ENCODE measurements at regions not wholly inside any gene's neighbourhood (a gene's known extent, or its start where the extent isn't known, plus 50 kb on each side); places are given as distances from the start of the nearest gene placed in this dataset.

GRCh38 chr18:47513614-47514013, 262.2 kb upstream of the SKOR2 start:
- Histone ChIP-seq H3K9me2 (ENCODE audit: low read depth, low read length) (no peaks in the 10 kb centered on the region), H3K27me3 (ENCODE audit: insufficient read depth, low read length) (no peaks in the 10 kb centered on the region), H3K36me3 (ENCODE audit: insufficient read depth, low read length) (no peaks in the 10 kb centered on the region), H3K4me1 (ENCODE audit: insufficient read depth, low read length, severe bottlenecking) (no peaks in the 10 kb centered on the region), H3K4me3 (ENCODE audit: low read depth, low read length, poor library complexity, severe bottlenecking) (no peak overlapping the region), H4K20me1 (ENCODE audit: insufficient read depth, low read length) (no peaks in the 10 kb centered on the region), H3K4me2 (ENCODE audit: low read length) (no peak overlapping the region), H3K27ac (ENCODE audit: low read depth, low read length, poor library complexity, severe bottlenecking) (no peak overlapping the region), H3K79me2 (ENCODE audit: insufficient read depth, low read length) (no peaks in the 10 kb centered on the region), H3K9ac (ENCODE audit: low read length) (no peak overlapping the region), H3K9me3 (ENCODE audit: low read length) (no peaks in the 10 kb centered on the region), H2AFZ (ENCODE audit: low read length) (no peak overlapping the region), H3F3A (ENCODE audit: insufficient read depth, low read length) (no peaks in the 10 kb centered on the region)
- TF ChIP-seq EZH2 (IDR thresholded peaks at IDR 0.05; ENCODE audit: borderline replicate concordance, low read length) (no peak), CTCF (IDR thresholded peaks at IDR 0.05; ENCODE audit: low read length) (no peak)

DNA sequence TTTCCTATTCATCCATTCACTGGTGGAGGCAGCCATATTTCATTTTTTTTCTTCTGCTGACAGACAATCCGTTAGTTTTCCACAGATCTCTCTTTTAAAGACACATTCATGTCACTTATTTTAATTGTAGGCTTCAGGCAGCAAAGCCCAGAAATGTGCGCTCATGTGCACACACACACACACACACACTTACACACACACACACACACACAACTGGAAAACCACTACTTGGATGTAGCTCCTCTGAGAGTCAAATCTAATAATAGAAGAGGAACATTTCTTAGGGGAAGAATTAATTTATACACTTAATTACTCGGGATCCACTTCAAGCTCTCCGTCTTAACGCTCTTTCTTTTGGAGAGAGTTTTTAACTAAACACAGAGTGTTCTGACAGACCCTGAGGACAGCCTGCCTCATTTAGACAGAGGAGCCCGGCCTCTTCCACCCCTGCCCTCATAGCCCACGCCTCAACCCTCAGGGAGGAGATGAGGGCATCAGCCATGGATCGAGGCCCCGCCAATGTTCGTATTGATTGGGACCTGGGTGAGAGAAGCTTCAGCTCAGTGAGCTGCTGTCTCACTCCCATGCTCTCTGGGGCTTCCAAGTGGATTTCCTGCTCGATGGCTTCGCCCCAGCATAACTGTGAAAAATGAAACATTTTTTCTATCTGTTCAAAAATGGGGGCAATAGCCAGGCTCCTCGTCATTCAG, 261.4 kb upstream of the SKOR2 start:
- Histone ChIP-seq H3K4me2 (ENCODE audit: low read length) (no peak overlapping the region), H3K79me2 (ENCODE audit: insufficient read depth, low read length) (no peaks in the 10 kb centered on the region)
- TF ChIP-seq EZH2 (IDR thresholded peaks at IDR 0.05; ENCODE audit: borderline replicate concordance, low read length), result no peak
- no peak for TF ChIP-seq CTCF (IDR thresholded peaks at IDR 0.05; ENCODE audit: low read length)

DNA sequence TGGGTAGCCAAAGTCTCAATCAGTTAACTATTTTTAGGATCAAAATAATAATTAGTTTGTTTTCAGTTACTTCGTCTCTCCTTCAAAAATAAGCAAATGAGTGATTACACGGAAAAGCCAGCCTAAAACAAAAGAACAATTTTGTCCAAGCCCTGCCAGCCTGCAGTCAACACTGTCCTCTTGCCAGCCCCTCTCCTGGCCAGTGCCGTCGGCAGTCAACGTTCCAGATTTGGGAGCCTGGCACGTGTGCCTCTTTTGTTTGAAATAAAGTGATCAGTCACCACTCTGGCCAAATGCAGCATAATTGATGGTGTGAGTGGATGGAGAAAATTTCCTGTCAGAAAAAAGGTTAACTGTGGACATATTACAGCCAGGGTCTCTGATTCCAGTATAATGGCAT, 260.6 kb upstream of the SKOR2 start:
- H3K9me3 ChIP-seq (ENCODE audit: low read length), result no peaks in the 10 kb centered on the region
- H3K36me3 ChIP-seq (ENCODE audit: insufficient read depth, low read length), result no peaks in the 10 kb centered on the region
- TF ChIP-seq EZH2 (IDR thresholded peaks at IDR 0.05; ENCODE audit: borderline replicate concordance, low read length), result no peak
- no peak overlapping the region for H3K9ac ChIP-seq (ENCODE audit: low read length)
- H3F3A ChIP-seq (ENCODE audit: insufficient read depth, low read length), result no peaks in the 10 kb centered on the region
- H2AFZ ChIP-seq (ENCODE audit: low read length), result no peak overlapping the region
- H3K4me3 ChIP-seq (ENCODE audit: low read depth, low read length, poor library complexity, severe bottlenecking), result no peak overlapping the region
- no peaks in the 10 kb centered on the region for H3K79me2 ChIP-seq (ENCODE audit: insufficient read depth, low read length)
- H3K4me2 ChIP-seq (ENCODE audit: low read length), result no peak overlapping the region
- H3K27ac ChIP-seq (ENCODE audit: low read depth, low read length, poor library complexity, severe bottlenecking), result no peak overlapping the region
- no peaks in the 10 kb centered on the region for H4K20me1 ChIP-seq (ENCODE audit: insufficient read depth, low read length)
- no peaks in the 10 kb centered on the region for H3K4me1 ChIP-seq (ENCODE audit: insufficient read depth, low read length, severe bottlenecking)
- H3K9me2 ChIP-seq (ENCODE audit: low read depth, low read length), result no peaks in the 10 kb centered on the region
- no peaks in the 10 kb centered on the region for H3K27me3 ChIP-seq (ENCODE audit: insufficient read depth, low read length)

More for the DNA sequence above, 261.4 kb upstream of the SKOR2 start:
- no peak overlapping the region for H3K4me3 ChIP-seq (ENCODE audit: low read depth, low read length, poor library complexity, severe bottlenecking)
- H3K9me3 ChIP-seq (ENCODE audit: low read length), result no peaks in the 10 kb centered on the region
- H3F3A ChIP-seq (ENCODE audit: insufficient read depth, low read length), result no peaks in the 10 kb centered on the region
- no peaks in the 10 kb centered on the region for H4K20me1 ChIP-seq (ENCODE audit: insufficient read depth, low read length)
- no peak overlapping the region for H3K27ac ChIP-seq (ENCODE audit: low read depth, low read length, poor library complexity, severe bottlenecking)
- no peaks in the 10 kb centered on the region for H3K27me3 ChIP-seq (ENCODE audit: insufficient read depth, low read length)
- no peaks in the 10 kb centered on the region for H3K36me3 ChIP-seq (ENCODE audit: insufficient read depth, low read length)
- no peaks in the 10 kb centered on the region for H3K9me2 ChIP-seq (ENCODE audit: low read depth, low read length)
- no peak overlapping the region for H2AFZ ChIP-seq (ENCODE audit: low read length)
- no peak overlapping the region for H3K9ac ChIP-seq (ENCODE audit: low read length)
- no peaks in the 10 kb centered on the region for H3K4me1 ChIP-seq (ENCODE audit: insufficient read depth, low read length, severe bottlenecking)

DNA sequence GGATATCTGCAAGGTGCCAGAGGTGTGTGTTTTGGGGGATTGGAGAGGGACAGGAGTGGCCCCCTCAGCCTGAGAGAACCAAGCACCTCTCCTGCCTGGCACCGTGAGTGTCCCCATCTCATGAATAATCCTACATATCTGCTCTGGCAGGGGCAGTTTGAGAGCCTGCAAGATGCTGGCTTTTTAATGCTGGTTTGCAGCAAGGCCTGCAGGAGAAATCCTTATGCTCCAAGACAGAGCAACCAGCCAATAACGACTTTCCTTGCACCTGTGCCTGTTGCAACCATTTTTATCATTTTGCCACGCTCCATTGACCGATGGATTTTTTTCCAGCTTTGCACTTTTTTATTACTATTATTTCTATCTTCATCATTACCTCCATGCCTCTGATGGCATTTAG, 259.4 kb upstream of the SKOR2 start:
- Histone ChIP-seq H3K4me1 (ENCODE audit: insufficient read depth, low read length, severe bottlenecking) (no peaks in the 10 kb centered on the region), H3K9me3 (ENCODE audit: low read length) (no peaks in the 10 kb centered on the region), H3K79me2 (ENCODE audit: insufficient read depth, low read length) (no peaks in the 10 kb centered on the region), H3K4me3 (ENCODE audit: low read depth, low read length, poor library complexity, severe bottlenecking) (no peak overlapping the region), H3K36me3 (ENCODE audit: insufficient read depth, low read length) (no peaks in the 10 kb centered on the region), H3K9me2 (ENCODE audit: low read depth, low read length) (no peaks in the 10 kb centered on the region), H2AFZ (ENCODE audit: low read length) (no peak overlapping the region), H3K27me3 (ENCODE audit: insufficient read depth, low read length) (no peaks in the 10 kb centered on the region), H3F3A (ENCODE audit: insufficient read depth, low read length) (no peaks in the 10 kb centered on the region), H4K20me1 (ENCODE audit: insufficient read depth, low read length) (no peaks in the 10 kb centered on the region), H3K27ac (ENCODE audit: low read depth, low read length, poor library complexity, severe bottlenecking) (no peak overlapping the region), H3K9ac (ENCODE audit: low read length) (no peak overlapping the region), H3K4me2 (ENCODE audit: low read length) (no peak overlapping the region)
- no peak for TF ChIP-seq CTCF (IDR thresholded peaks at IDR 0.05; ENCODE audit: low read length)
- no peak for TF ChIP-seq EZH2 (IDR thresholded peaks at IDR 0.05; ENCODE audit: borderline replicate concordance, low read length)

All from OCI-LY1 (cell line).